ENCODE measurements at regions not wholly inside any gene's neighbourhood (a gene's known extent, or its start where the extent isn't known, plus 50 kb on each side); places are given as distances from the start of the nearest gene placed in this dataset.

GRCh38 chr13:73945382-73945781 is 188.8 kb downstream of the KLF12 start:
- peaks cover 2% of the 10 kb centered on the region for H3K4me1 ChIP-seq (ENCODE audit: control insufficient read depth, insufficient read depth, low read depth, low read length)
- H2AK5ac ChIP-seq (ENCODE audit: low read length, severe bottlenecking), result no peak overlapping the region
- no peak overlapping the region for H2BK5ac ChIP-seq (ENCODE audit: low read depth, low read length, poor library complexity, severe bottlenecking)
- no peak overlapping the region for H2AFZ ChIP-seq (ENCODE audit: low read depth, low read length)
- H3K27me3 ChIP-seq (ENCODE audit: control insufficient read depth in 1 of 2, insufficient read depth in 1 of 2, low read length in 2 of 2), result no peaks in the 10 kb centered on the region
- H3K36me3 ChIP-seq (ENCODE audit: control insufficient read depth in 1 of 2, insufficient read depth in 2 of 2, low read depth in 1 of 2, low read length in 2 of 2), result peaks cover 0 to 16% of the 10 kb centered on the region in 2 experiments
- H4K91ac ChIP-seq (ENCODE audit: low read length), result no peak overlapping the region
- no peak overlapping the region for H3K4me3 ChIP-seq (ENCODE audit: insufficient read depth in 1 of 2, low read depth in 1 of 2, low read length in 2 of 2)
- H3K27ac ChIP-seq (ENCODE audit: low read length, poor library complexity, severe bottlenecking), result no peak overlapping the region
- H3K4me2 ChIP-seq (ENCODE audit: low read length, poor library complexity, severe bottlenecking), result no peak overlapping the region
- no peak overlapping the region for H2BK120ac ChIP-seq (ENCODE audit: low read depth, low read length)
- no peak overlapping the region for H3K23ac ChIP-seq (ENCODE audit: low read length in 2 of 2)
- H2BK15ac ChIP-seq (ENCODE audit: low read depth, poor library complexity, severe bottlenecking), result no peak overlapping the region
- no peak overlapping the region for H3K4ac ChIP-seq (ENCODE audit: low read depth in 1 of 2, low read length in 2 of 2)
- peaks cover 18% of the 10 kb centered on the region for H3K79me1 ChIP-seq (replicated peaks; ENCODE audit: low read length, poor library complexity, severe bottlenecking)
- H3K9me3 ChIP-seq (ENCODE audit: control insufficient read depth, low read length), result no peaks in the 10 kb centered on the region
- peak overlapping the region; percentile 56 for H3K9ac ChIP-seq (ENCODE audit: low read length)
- DNase-seq, result no peak
- no peak overlapping the region for H2BK12ac ChIP-seq (ENCODE audit: low read length in 2 of 2)
- WGBS, result 100% methylated on average over 2 of the region's 3 CpGs
- H4K8ac ChIP-seq (ENCODE audit: low read length), result no peak overlapping the region
- H3K18ac ChIP-seq (ENCODE audit: low read depth in 1 of 2, low read length in 2 of 2), result no peak overlapping the region
- H3K14ac ChIP-seq (ENCODE audit: low read length in 2 of 2), result no peak overlapping the region

- no peak overlapping the region for H3K4ac ChIP-seq (ENCODE audit: low read depth in 1 of 2, low read length in 2 of 2)
- peaks cover 0 to 16% of the 10 kb centered on the region in 2 experiments for H3K36me3 ChIP-seq (ENCODE audit: control insufficient read depth in 1 of 2, insufficient read depth in 2 of 2, low read depth in 1 of 2, low read length in 2 of 2)
- no CpG with 5 or more reads among the region's 1 CpG for WGBS
- no peak overlapping the region for H4K8ac ChIP-seq (ENCODE audit: low read length)
- H2BK12ac ChIP-seq (ENCODE audit: low read length in 2 of 2), result no peak overlapping the region
- H4K91ac ChIP-seq (ENCODE audit: low read length), result no peak overlapping the region
- H3K27ac ChIP-seq (ENCODE audit: low read length, poor library complexity, severe bottlenecking), result no peak overlapping the region
- no peak overlapping the region for H2AK5ac ChIP-seq (ENCODE audit: low read length, severe bottlenecking)
- no peak overlapping the region for H2BK120ac ChIP-seq (ENCODE audit: low read depth, low read length)
- H3K4me2 ChIP-seq (ENCODE audit: low read length, poor library complexity, severe bottlenecking), result no peak overlapping the region
- peaks cover 5% of the 10 kb centered on the region for H3K4me1 ChIP-seq (ENCODE audit: control insufficient read depth, insufficient read depth, low read depth, low read length)
- no peak overlapping the region for H2BK15ac ChIP-seq (ENCODE audit: low read depth, poor library complexity, severe bottlenecking)
- H3K27me3 ChIP-seq (ENCODE audit: control insufficient read depth in 1 of 2, insufficient read depth in 1 of 2, low read length in 2 of 2), result no peaks in the 10 kb centered on the region
- H3K79me1 ChIP-seq (replicated peaks; ENCODE audit: low read length, poor library complexity, severe bottlenecking), result peaks cover 14% of the 10 kb centered on the region
- H3K9me3 ChIP-seq (ENCODE audit: control insufficient read depth, low read length), result no peaks in the 10 kb centered on the region
- H2BK5ac ChIP-seq (ENCODE audit: low read depth, low read length, poor library complexity, severe bottlenecking), result no peak overlapping the region
- H3K9ac ChIP-seq (ENCODE audit: low read length), result peak overlapping the region; percentile 4
- H2AFZ ChIP-seq (ENCODE audit: low read depth, low read length), result no peak overlapping the region
- no peak overlapping the region for H3K14ac ChIP-seq (ENCODE audit: low read length in 2 of 2)
- peak overlapping the region in 1 of 2 experiments; percentile 15 for H3K4me3 ChIP-seq (ENCODE audit: insufficient read depth in 1 of 2, low read depth in 1 of 2, low read length in 2 of 2)
- H3K23ac ChIP-seq (ENCODE audit: low read length in 2 of 2), result no peak overlapping the region
- H3K18ac ChIP-seq (ENCODE audit: low read depth in 1 of 2, low read length in 2 of 2), result no peak overlapping the region
- no peak for DNase-seq
These were observed 190.3 kb downstream of the KLF12 start for GRCh38 chr13:73943965-73944233.

- DNase-seq, result no peak
- WGBS, result 98% methylated on average over 4 of the region's 4 CpGs
These were observed 190.9 kb downstream of the KLF12 start for GRCh38 chr13:73943137-73943964.

GRCh38 chr13:73941752-73942151 is 192.5 kb downstream of the KLF12 start:
- H2BK120ac ChIP-seq (ENCODE audit: low read depth, low read length), result no peak overlapping the region
- H4K91ac ChIP-seq (ENCODE audit: low read length), result no peak overlapping the region
- H3K4me1 ChIP-seq (ENCODE audit: control insufficient read depth, insufficient read depth, low read depth, low read length), result peaks cover 8% of the 10 kb centered on the region
- H2BK5ac ChIP-seq (ENCODE audit: low read depth, low read length, poor library complexity, severe bottlenecking), result no peak overlapping the region
- H2AFZ ChIP-seq (ENCODE audit: low read depth, low read length), result no peak overlapping the region
- H3K79me1 ChIP-seq (replicated peaks; ENCODE audit: low read length, poor library complexity, severe bottlenecking), result peaks cover 10% of the 10 kb centered on the region
- no peak overlapping the region for H3K23ac ChIP-seq (ENCODE audit: low read length in 2 of 2)
- no peak overlapping the region for H3K4me2 ChIP-seq (ENCODE audit: low read length, poor library complexity, severe bottlenecking)
- no peak overlapping the region for H3K4ac ChIP-seq (ENCODE audit: low read depth in 1 of 2, low read length in 2 of 2)
- H4K8ac ChIP-seq (ENCODE audit: low read length), result no peak overlapping the region
- H2BK15ac ChIP-seq (ENCODE audit: low read depth, poor library complexity, severe bottlenecking), result no peak overlapping the region
- no peak overlapping the region for H3K9ac ChIP-seq (ENCODE audit: low read length)
- 83% methylated on average over 1 of the region's 1 CpG for WGBS
- no peak overlapping the region for H2AK5ac ChIP-seq (ENCODE audit: low read length, severe bottlenecking)
- no peak overlapping the region for H3K27ac ChIP-seq (ENCODE audit: low read length, poor library complexity, severe bottlenecking)
- no peak for DNase-seq
- H3K27me3 ChIP-seq (ENCODE audit: control insufficient read depth in 1 of 2, insufficient read depth in 1 of 2, low read length in 2 of 2), result no peaks in the 10 kb centered on the region
- no peak overlapping the region for H2BK12ac ChIP-seq (ENCODE audit: low read length in 2 of 2)
- no peak overlapping the region for H3K4me3 ChIP-seq (ENCODE audit: insufficient read depth in 1 of 2, low read depth in 1 of 2, low read length in 2 of 2)
- H3K18ac ChIP-seq (ENCODE audit: low read depth in 1 of 2, low read length in 2 of 2), result no peak overlapping the region
- peaks cover 0 to 16% of the 10 kb centered on the region in 2 experiments for H3K36me3 ChIP-seq (ENCODE audit: control insufficient read depth in 1 of 2, insufficient read depth in 2 of 2, low read depth in 1 of 2, low read length in 2 of 2)
- H3K14ac ChIP-seq (ENCODE audit: low read length in 2 of 2), result no peak overlapping the region
- no peaks in the 10 kb centered on the region for H3K9me3 ChIP-seq (ENCODE audit: control insufficient read depth, low read length)

More at GRCh38 chr13:73943137-73943964, 190.9 kb downstream of the KLF12 start:
- Histone ChIP-seq H2AK5ac (ENCODE audit: low read length, severe bottlenecking) (no peak overlapping the region), H3K36me3 (ENCODE audit: control insufficient read depth in 1 of 2, insufficient read depth in 2 of 2, low read depth in 1 of 2, low read length in 2 of 2) (peaks cover 0 to 16% of the 10 kb centered on the region in 2 experiments), H2BK12ac (ENCODE audit: low read length in 2 of 2) (no peak overlapping the region), H3K4me2 (ENCODE audit: low read length, poor library complexity, severe bottlenecking) (no peak overlapping the region), H3K14ac (ENCODE audit: low read length in 2 of 2) (no peak overlapping the region), H3K9ac (ENCODE audit: low read length) (peak overlapping the region; percentile 23), H4K91ac (ENCODE audit: low read length) (no peak overlapping the region), H3K18ac (ENCODE audit: low read depth in 1 of 2, low read length in 2 of 2) (no peak overlapping the region), H3K4ac (ENCODE audit: low read depth in 1 of 2, low read length in 2 of 2) (no peak overlapping the region), H4K8ac (ENCODE audit: low read length) (no peak overlapping the region), H2BK120ac (ENCODE audit: low read depth, low read length) (no peak overlapping the region), H3K79me1 (replicated peaks; ENCODE audit: low read length, poor library complexity, severe bottlenecking) (peaks cover 15% of the 10 kb centered on the region), H3K9me3 (ENCODE audit: control insufficient read depth, low read length) (no peaks in the 10 kb centered on the region), H3K27me3 (ENCODE audit: control insufficient read depth in 1 of 2, insufficient read depth in 1 of 2, low read length in 2 of 2) (no peaks in the 10 kb centered on the region), H2AFZ (ENCODE audit: low read depth, low read length) (no peak overlapping the region), H3K23ac (ENCODE audit: low read length in 2 of 2) (no peak overlapping the region), H2BK15ac (ENCODE audit: low read depth, poor library complexity, severe bottlenecking) (no peak overlapping the region), H3K4me3 (ENCODE audit: insufficient read depth in 1 of 2, low read depth in 1 of 2, low read length in 2 of 2) (peak overlapping the region in 1 of 2 experiments; percentile 15), H2BK5ac (ENCODE audit: low read depth, low read length, poor library complexity, severe bottlenecking) (no peak overlapping the region), H3K4me1 (ENCODE audit: control insufficient read depth, insufficient read depth, low read depth, low read length) (peaks cover 8% of the 10 kb centered on the region), H3K27ac (ENCODE audit: low read length, poor library complexity, severe bottlenecking) (no peak overlapping the region)

Data from mesenchymal stem cell (in vitro differentiated cells and primary cell).